ENCODE measurements at regions not wholly inside any gene's neighbourhood (a gene's known extent, or its start where the extent isn't known, plus 50 kb on each side); places are given as distances from the start of the nearest gene placed in this dataset.

- Histone ChIP-seq H3K4me3 (no peak overlapping the region), H3K27me3 (no peaks in the 10 kb centered on the region), H3K36me3 (no peaks in the 10 kb centered on the region), H3K27ac (no peak overlapping the region), H3K4me1 (no peaks in the 10 kb centered on the region), H3K9me3 (no peaks in the 10 kb centered on the region)
- TF ChIP-seq CTCF (IDR thresholded peaks at IDR 0.05): no peak
- intact Hi-C loops (cut with DNase I; ENCODE audit: low total_unique reads): no loop called here
- no peak for DNase-seq
Observed at GRCh38 chr16:64363039-64363438, 758.8 kb downstream of the CDH11 start.

GRCh38 chr16:64362193-64362592, 759.7 kb downstream of the CDH11 start:
- DNase-seq: no peak
- H3K9me3 ChIP-seq: no peaks in the 10 kb centered on the region
- H3K4me3 ChIP-seq: no peak overlapping the region
- H3K27ac ChIP-seq: no peak overlapping the region
- H3K36me3 ChIP-seq: no peaks in the 10 kb centered on the region
- no peaks in the 10 kb centered on the region for H3K27me3 ChIP-seq
- TF ChIP-seq CTCF (IDR thresholded peaks at IDR 0.05): no peak
- intact Hi-C loops (cut with DNase I; ENCODE audit: low total_unique reads): no loop called here
- H3K4me1 ChIP-seq: no peaks in the 10 kb centered on the region

GRCh38 chr16:64361753-64362152, 760.1 kb downstream of the CDH11 start:
- no peaks in the 10 kb centered on the region for H3K9me3 ChIP-seq
- intact Hi-C loops (cut with DNase I; ENCODE audit: low total_unique reads): no loop called here
- no peaks in the 10 kb centered on the region for H3K36me3 ChIP-seq
- no peaks in the 10 kb centered on the region for H3K4me1 ChIP-seq
- no peak overlapping the region for H3K4me3 ChIP-seq
- no peak overlapping the region for H3K27ac ChIP-seq
- H3K27me3 ChIP-seq: no peaks in the 10 kb centered on the region
- no peak for TF ChIP-seq CTCF (IDR thresholded peaks at IDR 0.05)
- DNase-seq: no peak

- TF ChIP-seq CTCF (IDR thresholded peaks at IDR 0.05): no peak
- intact Hi-C loops (cut with DNase I; ENCODE audit: low total_unique reads): no loop called here
- no peaks in the 10 kb centered on the region for H3K27me3 ChIP-seq
- H3K4me1 ChIP-seq: no peaks in the 10 kb centered on the region
- H3K36me3 ChIP-seq: no peaks in the 10 kb centered on the region
- no peak overlapping the region for H3K4me3 ChIP-seq
- no peak overlapping the region for H3K27ac ChIP-seq
- DNase-seq: no peak
- no peaks in the 10 kb centered on the region for H3K9me3 ChIP-seq
Observed at GRCh38 chr16:64358291-64358690, 763.6 kb downstream of the CDH11 start.

- Histone ChIP-seq H3K4me3 (no peak overlapping the region), H3K9me3 (peaks cover 0 to 2% (median 0%) of the 10 kb centered on the region in 3 donors), H3K27me3 (no peaks in the 10 kb centered on the region), H3K36me3 (no peaks in the 10 kb centered on the region), H3K27ac (no peak overlapping the region), H3K4me1 (no peaks in the 10 kb centered on the region)
- TF ChIP-seq CTCF (IDR thresholded peaks at IDR 0.05): no peak
- intact Hi-C loops (cut with DNase I; ENCODE audit: low total_unique reads): no loop called here
- no peak for DNase-seq
Observed at GRCh38 chr16:64356267-64356666, 765.6 kb downstream of the CDH11 start.

GRCh38 chr16:64352246-64352645, 769.6 kb downstream of the CDH11 start:
- Histone ChIP-seq H3K4me3 (no peak overlapping the region), H3K27me3 (no peaks in the 10 kb centered on the region), H3K36me3 (no peaks in the 10 kb centered on the region), H3K9me3 (peaks cover 0 to 2% (median 0%) of the 10 kb centered on the region in 3 donors), H3K4me1 (no peaks in the 10 kb centered on the region), H3K27ac (no peak overlapping the region)
- intact Hi-C loops (cut with DNase I; ENCODE audit: low total_unique reads): no loop called here
- DNase-seq: no peak
- TF ChIP-seq CTCF (IDR thresholded peaks at IDR 0.05): no peak

Data from tibial artery (tissue), 4 donors.